ENCODE measurements at regions not wholly inside any gene's neighbourhood (a gene's known extent, or its start where the extent isn't known, plus 50 kb on each side); places are given as distances from the start of the nearest gene placed in this dataset.
"Not testable (repeated sequence)": the region's sequence is repeated elsewhere in the genome, so short reads cannot be mapped to it uniquely, and the experiment has no call there.

GRCh38 chrY:11107127-11107918 is 1579.6 kb downstream of the TSPY10 start:
- TF ChIP-seq, protein P1, sequence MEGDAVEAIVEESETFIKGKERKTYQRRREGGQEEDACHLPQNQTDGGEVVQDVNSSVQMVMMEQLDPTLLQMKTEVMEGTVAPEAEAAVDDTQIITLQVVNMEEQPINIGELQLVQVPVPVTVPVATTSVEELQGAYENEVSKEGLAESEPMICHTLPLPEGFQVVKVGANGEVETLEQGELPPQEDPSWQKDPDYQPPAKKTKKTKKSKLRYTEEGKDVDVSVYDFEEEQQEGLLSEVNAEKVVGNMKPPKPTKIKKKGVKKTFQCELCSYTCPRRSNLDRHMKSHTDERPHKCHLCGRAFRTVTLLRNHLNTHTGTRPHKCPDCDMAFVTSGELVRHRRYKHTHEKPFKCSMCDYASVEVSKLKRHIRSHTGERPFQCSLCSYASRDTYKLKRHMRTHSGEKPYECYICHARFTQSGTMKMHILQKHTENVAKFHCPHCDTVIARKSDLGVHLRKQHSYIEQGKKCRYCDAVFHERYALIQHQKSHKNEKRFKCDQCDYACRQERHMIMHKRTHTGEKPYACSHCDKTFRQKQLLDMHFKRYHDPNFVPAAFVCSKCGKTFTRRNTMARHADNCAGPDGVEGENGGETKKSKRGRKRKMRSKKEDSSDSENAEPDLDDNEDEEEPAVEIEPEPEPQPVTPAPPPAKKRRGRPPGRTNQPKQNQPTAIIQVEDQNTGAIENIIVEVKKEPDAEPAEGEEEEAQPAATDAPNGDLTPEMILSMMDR (IDR thresholded peaks at IDR 0.05) = not testable (repeated sequence)
- TF ChIP-seq POLR2A, EP300 (IDR thresholded peaks at IDR 0.05): not testable (repeated sequence)
